Smooth muscle cell (in vitro differentiated cells): ENCODE measurements at regions not wholly inside any gene's neighbourhood (a gene's known extent, or its start where the extent isn't known, plus 50 kb on each side); places are given as distances from the start of the nearest gene placed in this dataset.

ENCODE experiments used
- DNase-seq: peaks from one replicate; lab custom pipeline; 2025; ENCODE audit not compliant: unreplicated experiment; lab: John Stamatoyannopoulos, UW
- H2AFZ ChIP-seq: fragments of 200-600 bp; sonication (generic); 2 replicates; pipeline ENCODE4 v1.6.0; 2016; ENCODE audit warnings: antibody characterized with exemption, low read depth, mild to moderate bottlenecking
- H3F3A ChIP-seq: fragments of 200-600 bp; sonication (generic); 2 replicates; pipeline ENCODE4 v1.6.0; 2017; ENCODE audit warnings: antibody characterized with exemption, low read depth
- H3K27ac ChIP-seq: fragments of 200-600 bp; sonication (generic); 2 replicates; pipeline ENCODE4 v1.5.1; 2016; ENCODE audit warnings: low read depth, mild to moderate bottlenecking
- H3K27me3 ChIP-seq: fragments of 200-600 bp; sonication (generic); 2 replicates; pipeline ENCODE4 v1.6.1; 2016; ENCODE audit warnings: low read depth, mild to moderate bottlenecking
- H3K36me3 ChIP-seq: fragments of 200-600 bp; sonication (generic); 2 replicates; pipeline ENCODE4 v1.5.1; 2016; ENCODE audit warnings: low read depth
- H3K4me1 ChIP-seq: fragments of 200-600 bp; sonication (generic); 2 replicates; pipeline ENCODE4 v1.5.1; 2016; ENCODE audit warnings: low read depth
- H3K4me2 ChIP-seq: fragments of 200-600 bp; sonication (generic); 2 replicates; pipeline ENCODE4 v1.6.0; 2016; ENCODE audit warnings: mild to moderate bottlenecking
- H3K4me3 ChIP-seq: fragments of 200-600 bp; sonication (generic); 2 replicates; pipeline ENCODE4 v1.5.1; 2016; ENCODE audit warnings: mild to moderate bottlenecking
- H3K79me2 ChIP-seq: fragments of 200-600 bp; sonication (generic); 2 replicates; pipeline ENCODE4 v1.6.0; 2016; ENCODE audit warnings: low read depth, mild to moderate bottlenecking
- H3K9ac ChIP-seq: fragments of 200-600 bp; sonication (generic); 2 replicates; pipeline ENCODE4 v1.6.0; 2016; ENCODE audit warnings: low read depth
- H3K9me3 ChIP-seq: fragments of 200-600 bp; sonication (generic); replicated peaks from 2 replicates; pipeline ENCODE4 v1.5.1; 2016; ENCODE audit warnings: low read depth
- H4K20me1 ChIP-seq: fragments of 200-600 bp; sonication (generic); 2 replicates; pipeline ENCODE4 v1.6.0; 2016; ENCODE audit warnings: low read depth
- CTCF ChIP-seq: fragments of 200-600 bp; sonication (generic); IDR thresholded peaks from 2 replicates; pipeline ENCODE4 v1.5.1; 2017; ENCODE audit warnings: borderline replicate concordance, mild to moderate bottlenecking, antibody characterized with exemption; ENCODE audit not compliant: insufficient read depth, poor library complexity, severe bottlenecking
- WGBS: methylation state at CpG from one replicate; pipeline ENCODE4 v1.1.7; 2016; ENCODE audit warnings: low lambda C conversion rate; 5-methylcytosine and 5-hydroxymethylcytosine counted together

- no peaks in the 10 kb centered on the region for H3K36me3 ChIP-seq
- H2AFZ ChIP-seq: no peak overlapping the region
- H3K4me1 ChIP-seq: no peaks in the 10 kb centered on the region
- no peaks in the 10 kb centered on the region for H4K20me1 ChIP-seq
- DNase-seq: no peak
- no peak overlapping the region for H3K27ac ChIP-seq
- 91% methylated on average over 4 of the region's 4 CpGs for WGBS
- no peak overlapping the region for H3K9ac ChIP-seq
- no peaks in the 10 kb centered on the region for H3F3A ChIP-seq
- no peak for TF ChIP-seq CTCF
- H3K27me3 ChIP-seq: no peaks in the 10 kb centered on the region
- H3K4me3 ChIP-seq: no peak overlapping the region
- no peak overlapping the region for H3K4me2 ChIP-seq
- H3K79me2 ChIP-seq: no peaks in the 10 kb centered on the region
- no peaks in the 10 kb centered on the region for H3K9me3 ChIP-seq
These were observed 507.9 kb downstream of the PCDH7 start for GRCh38 chr4:31228068-31228467.

- Histone ChIP-seq H3K27me3 (no peaks in the 10 kb centered on the region), H3F3A (no peaks in the 10 kb centered on the region), H3K4me1 (peaks cover 3% of the 10 kb centered on the region), H3K79me2 (no peaks in the 10 kb centered on the region), H3K27ac (no peak overlapping the region), H3K9me3 (no peaks in the 10 kb centered on the region), H3K9ac (no peak overlapping the region), H3K36me3 (no peaks in the 10 kb centered on the region), H2AFZ (no peak overlapping the region), H3K4me3 (no peak overlapping the region), H4K20me1 (no peaks in the 10 kb centered on the region), H3K4me2 (no peak overlapping the region)
- 64% methylated on average over 1 of the region's 1 CpG for WGBS
- no peak for TF ChIP-seq CTCF
- no peak for DNase-seq
These were observed 510.4 kb downstream of the PCDH7 start for GRCh38 chr4:31230594-31230993.

- H3K27ac ChIP-seq: no peak overlapping the region
- no peaks in the 10 kb centered on the region for H3K27me3 ChIP-seq
- no peak overlapping the region for H2AFZ ChIP-seq
- H3F3A ChIP-seq: no peaks in the 10 kb centered on the region
- H3K9ac ChIP-seq: no peak overlapping the region
- H3K9me3 ChIP-seq: no peaks in the 10 kb centered on the region
- no peaks in the 10 kb centered on the region for H4K20me1 ChIP-seq
- peaks cover 6% of the 10 kb centered on the region for H3K4me1 ChIP-seq
- no peaks in the 10 kb centered on the region for H3K79me2 ChIP-seq
- no peaks in the 10 kb centered on the region for H3K36me3 ChIP-seq
- H3K4me3 ChIP-seq: no peak overlapping the region
- no peak overlapping the region for H3K4me2 ChIP-seq
- no peak for TF ChIP-seq CTCF
- WGBS: 84% methylated on average over 2 of the region's 2 CpGs
- no peak for DNase-seq
These were observed 514.3 kb downstream of the PCDH7 start for GRCh38 chr4:31234494-31234893.

GRCh38 chr4:31234901-31235300 lies 514.7 kb downstream of the PCDH7 start:
- H3F3A ChIP-seq: no peaks in the 10 kb centered on the region
- no peak overlapping the region for H3K4me2 ChIP-seq
- DNase-seq: no peak
- H3K4me1 ChIP-seq: peaks cover 6% of the 10 kb centered on the region
- no peaks in the 10 kb centered on the region for H4K20me1 ChIP-seq
- no peak overlapping the region for H2AFZ ChIP-seq
- H3K36me3 ChIP-seq: no peaks in the 10 kb centered on the region
- no peak for TF ChIP-seq CTCF
- H3K9ac ChIP-seq: no peak overlapping the region
- 79% methylated on average over 1 of the region's 1 CpG for WGBS
- no peak overlapping the region for H3K4me3 ChIP-seq
- H3K27me3 ChIP-seq: no peaks in the 10 kb centered on the region
- no peak overlapping the region for H3K27ac ChIP-seq
- no peaks in the 10 kb centered on the region for H3K9me3 ChIP-seq
- no peaks in the 10 kb centered on the region for H3K79me2 ChIP-seq
